ENCODE measurements at regions not wholly inside any gene's neighbourhood (a gene's known extent, or its start where the extent isn't known, plus 50 kb on each side); places are given as distances from the start of the nearest gene placed in this dataset.

- TF ChIP-seq GABPA (IDR thresholded peaks at IDR 0.05; ENCODE audit: low read depth): no peak
- no peak for TF ChIP-seq RCOR1 (IDR thresholded peaks at IDR 0.05; ENCODE audit: low read length)
- no peak for TF ChIP-seq IRF3 (IDR thresholded peaks at IDR 0.05; ENCODE audit: low read depth, low read length)
- TF ChIP-seq EZH2phosphoT487 (IDR thresholded peaks at IDR 0.05; ENCODE audit: borderline replicate concordance, low read depth): no peak
- no peak for TF ChIP-seq EP300 (IDR thresholded peaks at IDR 0.05; ENCODE audit: borderline replicate concordance in 1 of 2, low read depth in 1 of 2, low read length in 1 of 2)
- no peak for TF ChIP-seq JUND (IDR thresholded peaks at IDR 0.05)
- no peak for TF ChIP-seq FOXM1 (IDR thresholded peaks at IDR 0.05; ENCODE audit: low read depth)
- TF ChIP-seq ZBTB33 (IDR thresholded peaks at IDR 0.05; ENCODE audit: borderline replicate concordance, low read depth): no peak
These were observed 124.3 kb downstream of the RPLP1 start (continued) for GRCh38 chr15:69576948-69577351.

- 81% methylated on average over 6 of the region's 7 CpGs for WGBS (ENCODE audit: low lambda C conversion rate)
- Histone ChIP-seq H2AFZ (ENCODE audit: low read depth) (no peak overlapping the region), H3K9me3 (no peaks in the 10 kb centered on the region), H3K9ac (no peak overlapping the region), H3K27ac (ENCODE audit: low read depth in 2 of 2, low read length in 1 of 2) (no peak overlapping the region), H3K27me3 (ENCODE audit: insufficient read depth) (peaks cover 10% of the 10 kb centered on the region; the same call in 1 of the 2 replicates), H3K9me2 (no peaks in the 10 kb centered on the region), H3K4me3 (ENCODE audit: low read depth in 2 of 2, low read length in 1 of 2) (no peak overlapping the region), H3K79me2 (ENCODE audit: insufficient read depth) (no peaks in the 10 kb centered on the region), H3K4me2 (no peak overlapping the region), H3K36me3 (replicated peaks in 1 of 2; ENCODE audit: control insufficient read depth in 1 of 2, insufficient read depth in 2 of 2, low read length in 1 of 2) (no peaks in the 10 kb centered on the region), H3K4me1 (ENCODE audit: control insufficient read depth in 1 of 2, insufficient read depth in 2 of 2, low read depth in 1 of 2, low read length in 1 of 2) (peaks cover 0 to 11% of the 10 kb centered on the region in 2 experiments; a peak in 1 of 4 replicates), H3F3A (replicated peaks; ENCODE audit: insufficient read depth) (no peaks in the 10 kb centered on the region), H4K20me1 (ENCODE audit: insufficient read depth) (no peaks in the 10 kb centered on the region)
- no peak for DNase-seq
- CTCF ChIA-PET: interaction anchor here (0.6 to 3.2 kb wide), 10 partner anchors 8 to 889 kb away, joined by 3 to 13 read pairs (median 6); no protein-coding TSS in a partner anchor
- TF ChIP-seq MXI1 (IDR thresholded peaks at IDR 0.05; ENCODE audit: low read depth, low read length): no peak
- no peak for TF ChIP-seq EP300 (IDR thresholded peaks at IDR 0.05; ENCODE audit: borderline replicate concordance in 1 of 2, low read depth in 1 of 2, low read length in 1 of 2)
- TF ChIP-seq SMC3 (IDR thresholded peaks at IDR 0.05; ENCODE audit: low read depth, low read length): no peak
- no peak for TF ChIP-seq YY1 (IDR thresholded peaks at IDR 0.05; ENCODE audit: low read depth)
- no peak for TF ChIP-seq SIN3A (IDR thresholded peaks at IDR 0.05; ENCODE audit: borderline replicate concordance, low read depth, low read length)
- TF ChIP-seq RFX5 (IDR thresholded peaks at IDR 0.05; ENCODE audit: low read length): no peak
- no peak for TF ChIP-seq REST (IDR thresholded peaks at IDR 0.05; ENCODE audit: low read depth, low read length)
- TF ChIP-seq JUND (IDR thresholded peaks at IDR 0.05): no peak
- TF ChIP-seq EZH2phosphoT487 (IDR thresholded peaks at IDR 0.05; ENCODE audit: borderline replicate concordance, low read depth): no peak
- POLR2A ChIA-PET: no interaction called here
These were observed 124.8 kb downstream of the RPLP1 start for GRCh38 chr15:69577397-69577796.

All from SK-N-SH (cell line).